GM19324 (cell line): ENCODE measurements at regions not wholly inside any gene's neighbourhood (a gene's known extent, or its start where the extent isn't known, plus 50 kb on each side); places are given as distances from the start of the nearest gene placed in this dataset.

ENCODE experiments used
- ATAC-seq: cut with Tn5 transposase; IDR thresholded peaks from one replicate; pipeline ENCODE4 v1.9.1; 2021; ENCODE audit warnings: mild to moderate bottlenecking, moderate library complexity; ENCODE audit not compliant: unreplicated experiment, low FRiP score

DNA sequence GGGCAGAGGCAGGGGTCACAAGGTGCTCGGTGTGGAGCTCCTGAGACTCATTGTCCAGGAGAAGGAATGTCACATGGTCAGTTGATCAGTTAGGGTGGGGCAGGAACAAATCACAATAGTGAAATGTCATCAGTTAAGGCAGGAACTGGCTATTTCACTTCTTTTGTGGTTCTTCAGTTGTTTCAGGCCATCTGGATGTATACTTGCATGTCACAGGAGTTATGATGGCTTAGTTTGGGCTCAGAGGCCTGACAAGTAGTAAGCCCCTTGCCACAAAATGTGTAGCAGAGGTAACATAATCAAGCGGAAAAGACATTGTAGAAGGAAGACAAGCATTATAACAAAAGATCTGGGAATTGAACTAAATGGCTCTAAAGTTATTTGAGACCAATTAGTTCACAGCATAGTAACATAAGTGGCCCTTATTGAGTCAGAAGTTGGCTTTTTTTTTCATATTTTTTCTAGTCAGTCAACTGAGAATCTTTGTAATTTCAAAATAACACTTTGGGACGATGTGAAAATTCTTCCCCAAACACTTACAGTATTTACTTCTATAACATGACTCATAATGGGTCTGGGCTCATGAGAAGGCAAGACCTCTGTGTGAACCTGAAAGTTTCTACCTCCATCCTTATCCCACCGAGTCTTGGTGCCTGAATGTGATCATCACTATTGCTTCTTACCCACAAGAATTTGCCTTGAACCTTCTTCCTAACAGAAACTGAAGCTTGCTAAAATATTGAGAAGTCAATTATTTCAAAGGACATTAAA is 137.0 kb upstream of the DPT start:
- no peak for ATAC-seq

DNA sequence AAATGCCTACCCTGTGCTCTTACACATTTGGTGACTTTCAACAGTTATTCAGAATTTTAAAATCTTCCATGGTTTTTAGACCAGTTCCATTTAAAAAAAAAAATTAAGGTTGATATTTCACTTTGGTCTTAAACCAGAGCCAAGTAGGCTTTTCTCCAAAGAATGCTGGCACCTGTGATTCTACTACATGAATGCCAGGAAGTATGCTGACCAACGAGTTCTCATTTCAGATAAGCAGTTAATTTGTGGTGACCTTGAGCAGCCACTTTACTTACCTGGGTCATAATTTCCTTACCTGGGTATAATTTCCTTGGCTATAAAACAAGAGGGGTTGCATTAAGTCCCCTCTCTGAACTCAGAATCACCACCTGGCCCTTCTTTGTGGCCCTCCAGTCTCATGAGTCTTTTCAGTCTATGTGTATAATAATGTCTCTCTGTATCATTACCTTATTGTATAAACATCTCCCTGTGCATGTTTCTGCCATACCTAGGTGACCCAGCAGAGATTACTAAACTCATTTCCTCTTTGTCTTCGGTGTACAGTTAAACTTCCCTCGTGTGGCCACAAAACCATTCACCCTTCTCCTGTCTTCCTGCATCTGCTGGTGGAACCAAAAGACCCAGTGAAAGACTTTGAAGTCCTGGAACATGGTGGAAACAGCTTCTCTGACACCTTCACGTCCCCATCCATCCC is 139.1 kb upstream of the DPT start:
- ATAC-seq: no peak

DNA sequence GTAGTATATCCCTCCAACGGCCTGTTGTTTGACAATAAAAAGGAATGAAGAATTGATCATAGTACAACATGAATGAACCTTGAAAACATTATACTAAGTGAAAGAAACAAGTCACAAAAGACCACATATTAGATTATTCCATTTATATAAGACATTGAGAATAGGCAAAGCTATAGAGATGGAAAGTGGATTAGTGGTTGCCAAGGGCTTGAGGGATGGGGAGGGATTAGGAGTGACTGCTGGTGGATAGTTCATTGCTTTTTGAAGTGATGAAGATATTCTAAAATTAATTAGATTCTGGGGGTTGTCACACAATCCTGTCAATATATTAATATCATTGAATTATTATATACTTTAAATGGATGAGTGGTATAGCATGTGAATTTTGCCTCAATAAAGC is 142.5 kb upstream of the DPT start:
- no peak for ATAC-seq

DNA sequence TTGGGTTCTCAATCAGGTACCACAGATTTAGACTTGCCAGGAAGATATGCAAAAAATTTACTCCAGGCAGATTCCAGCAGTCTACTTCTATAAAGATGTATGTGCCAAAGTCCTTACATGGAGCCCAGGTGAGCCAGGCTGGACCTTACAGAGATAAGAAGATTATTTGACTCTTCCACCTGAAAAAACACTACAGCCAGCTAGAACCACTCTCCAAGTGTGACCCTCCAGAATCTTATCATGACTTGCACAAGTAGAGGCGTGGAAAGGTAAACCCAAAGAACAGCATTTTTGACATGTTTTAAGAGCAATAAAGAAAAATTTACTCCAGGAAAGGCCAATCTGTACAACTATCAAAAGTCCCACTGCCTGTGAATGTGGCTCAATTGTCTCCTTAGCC is 146.8 kb upstream of the DPT start:
- ATAC-seq: no peak

DNA sequence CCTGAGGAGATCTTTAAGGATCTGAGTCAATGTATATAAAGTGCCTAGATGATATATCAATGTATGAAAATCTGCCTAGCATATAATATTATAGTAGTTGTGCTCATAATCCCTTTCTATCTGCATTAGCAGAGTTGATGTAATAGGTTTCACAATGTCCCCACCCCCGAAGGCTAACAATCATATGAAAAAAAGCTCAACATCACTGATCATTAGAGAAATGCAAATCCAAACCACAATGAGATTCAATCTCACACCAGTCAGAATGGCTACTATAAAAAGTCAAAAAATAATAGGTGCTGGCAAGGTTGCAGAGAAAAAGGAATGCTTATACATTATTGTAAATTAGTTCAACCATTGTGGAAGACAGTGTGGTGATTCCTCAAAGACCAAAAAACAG is 147.8 kb upstream of the DPT start:
- ATAC-seq: no peak

DNA sequence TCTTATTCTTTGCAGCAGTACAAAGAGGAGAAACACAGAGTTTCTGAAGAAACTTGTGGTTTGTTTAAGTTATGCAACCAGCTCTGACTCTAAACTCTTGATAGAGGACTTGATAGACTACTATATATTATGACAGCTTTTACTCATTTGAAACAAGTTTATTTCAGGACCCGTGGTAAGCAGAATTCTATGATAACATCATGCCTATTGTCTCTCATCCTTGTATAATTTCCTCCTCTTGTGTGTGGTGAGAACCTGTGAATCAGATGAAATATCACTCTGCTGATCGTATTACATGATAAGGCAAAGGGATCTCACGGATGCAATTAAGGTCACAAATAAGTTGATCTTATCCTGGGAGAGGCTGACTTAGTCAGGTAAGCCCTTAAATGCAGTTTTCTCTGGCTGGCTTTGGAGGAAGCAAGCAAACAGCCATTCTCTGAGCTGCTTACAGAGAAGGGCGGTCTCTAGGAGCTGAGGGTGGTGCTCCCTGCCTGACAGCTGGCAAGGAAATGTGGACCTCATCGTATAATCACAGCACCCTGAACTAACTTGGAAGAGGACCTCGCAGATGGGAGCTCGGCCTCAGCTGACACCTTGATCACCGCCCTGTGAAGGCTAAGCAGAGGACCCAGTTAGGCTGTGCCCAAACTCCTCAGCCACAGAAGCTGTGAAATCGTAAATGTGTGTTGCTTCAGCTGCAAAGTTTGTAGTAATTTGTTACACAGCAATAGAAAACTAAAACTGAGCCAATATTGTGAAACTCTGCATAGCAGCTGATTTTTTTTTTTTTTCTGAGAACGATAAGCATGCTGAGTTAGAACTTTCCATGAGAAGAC is 151.1 kb upstream of the DPT start:
- no peak for ATAC-seq

DNA sequence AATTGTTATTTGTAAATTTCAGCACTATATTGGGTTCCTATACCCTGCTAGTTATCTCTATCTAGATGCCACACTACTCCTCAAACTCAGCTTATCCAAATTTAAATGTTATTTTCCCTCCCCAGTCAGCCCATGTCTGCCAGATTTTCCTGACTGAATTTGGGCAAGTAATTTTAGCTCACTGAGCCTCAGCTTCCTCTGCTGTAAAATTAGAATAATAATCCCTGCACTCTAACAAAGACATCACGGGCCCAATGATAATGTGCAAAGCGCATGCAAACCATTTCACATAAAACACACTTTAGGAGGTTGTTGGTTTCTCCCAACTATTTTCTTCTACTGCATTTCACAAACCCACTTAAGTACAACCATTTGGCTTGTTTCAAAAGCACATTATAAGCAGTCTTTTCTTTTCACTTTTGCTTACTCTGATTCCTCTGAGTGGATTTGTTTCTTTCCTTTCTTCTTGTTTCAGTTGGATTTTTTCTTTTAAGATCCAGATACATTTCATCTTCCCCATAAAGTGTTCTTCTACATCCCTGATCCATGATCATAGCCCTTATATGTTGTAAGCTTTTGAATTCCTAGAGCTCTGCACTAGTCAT is 152.8 kb upstream of the DPT start:
- ATAC-seq: no peak

DNA sequence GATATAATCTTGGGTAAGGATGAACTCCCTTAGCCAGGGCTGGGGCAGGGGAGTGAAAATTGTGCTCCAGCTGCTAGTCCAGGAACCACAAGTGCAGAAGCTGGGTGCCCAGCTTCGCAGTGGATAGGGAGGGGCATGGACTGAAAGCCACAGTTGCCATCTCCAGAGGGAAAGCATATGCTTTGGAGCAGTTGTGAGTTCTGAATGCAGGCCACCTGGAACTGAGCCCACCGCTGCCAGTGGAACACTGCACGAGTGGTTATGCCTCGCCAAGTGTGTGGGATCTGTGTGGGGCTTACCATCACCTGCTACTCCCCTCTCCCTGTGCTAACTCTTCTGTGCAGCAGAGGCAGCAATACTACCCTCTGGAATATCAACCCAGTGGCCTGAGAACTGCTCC is 158.4 kb upstream of the DPT start:
- no peak for ATAC-seq

DNA sequence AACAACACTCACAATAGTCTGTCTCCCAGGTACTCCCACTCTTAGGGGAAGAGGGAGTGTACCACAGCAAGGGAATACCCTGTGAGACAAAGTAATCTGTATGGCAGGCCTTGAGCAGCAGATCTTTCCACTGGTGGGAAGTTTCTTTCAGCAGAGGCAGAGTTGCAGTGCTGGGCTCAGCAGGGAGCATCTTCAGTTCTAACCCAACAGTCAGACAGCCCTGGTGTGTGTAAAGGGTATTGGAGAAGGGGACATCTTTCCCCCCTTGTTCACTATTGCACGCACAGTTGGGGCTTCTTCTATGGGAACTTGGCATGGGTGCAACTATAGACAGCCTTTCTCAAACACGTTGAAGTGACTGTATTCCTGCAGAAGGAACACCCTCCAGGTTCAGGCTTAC is 159.4 kb upstream of the DPT start:
- ATAC-seq: no peak

DNA sequence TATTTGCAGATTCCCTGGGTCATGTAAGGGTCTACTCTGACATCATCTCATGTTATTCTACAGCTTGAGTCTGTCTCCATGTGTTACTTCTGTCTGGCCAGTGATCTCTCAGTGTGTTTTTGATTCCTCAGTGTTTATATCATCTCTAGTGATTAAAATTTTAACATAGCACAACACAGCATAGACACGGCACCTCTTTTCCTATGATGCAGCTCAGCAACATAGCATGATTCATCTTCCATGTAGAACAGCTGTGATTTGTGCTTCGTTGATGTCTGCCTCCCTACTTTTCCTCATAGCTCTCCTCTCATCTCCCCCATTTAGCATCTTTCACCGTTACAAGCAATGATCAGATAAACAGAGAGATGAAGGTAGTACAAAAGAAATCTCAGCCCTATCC is 163.9 kb upstream of the DPT start:
- no peak for ATAC-seq

DNA sequence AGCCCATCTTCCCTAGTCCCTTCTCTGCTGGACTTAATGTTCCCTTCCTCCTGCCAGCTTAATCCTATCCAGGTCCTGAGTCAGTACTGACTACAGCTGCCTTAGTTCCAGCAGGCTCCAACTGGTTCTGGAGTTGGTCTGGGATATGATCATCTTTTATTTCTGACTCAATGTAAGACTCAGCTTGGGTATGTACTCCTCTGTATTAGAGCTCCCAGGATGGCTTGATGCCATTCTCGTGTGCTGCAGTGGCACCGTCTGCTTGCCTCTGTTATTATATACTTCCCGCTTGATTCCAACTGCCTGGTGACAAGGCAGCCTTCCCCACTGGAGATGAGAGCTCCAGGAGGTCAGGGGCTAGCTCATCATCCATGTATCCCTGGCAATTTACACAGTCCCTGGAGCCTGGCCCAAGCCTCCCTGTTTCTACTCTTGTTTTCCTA is 164.4 kb upstream of the DPT start:
- ATAC-seq: no peak

DNA sequence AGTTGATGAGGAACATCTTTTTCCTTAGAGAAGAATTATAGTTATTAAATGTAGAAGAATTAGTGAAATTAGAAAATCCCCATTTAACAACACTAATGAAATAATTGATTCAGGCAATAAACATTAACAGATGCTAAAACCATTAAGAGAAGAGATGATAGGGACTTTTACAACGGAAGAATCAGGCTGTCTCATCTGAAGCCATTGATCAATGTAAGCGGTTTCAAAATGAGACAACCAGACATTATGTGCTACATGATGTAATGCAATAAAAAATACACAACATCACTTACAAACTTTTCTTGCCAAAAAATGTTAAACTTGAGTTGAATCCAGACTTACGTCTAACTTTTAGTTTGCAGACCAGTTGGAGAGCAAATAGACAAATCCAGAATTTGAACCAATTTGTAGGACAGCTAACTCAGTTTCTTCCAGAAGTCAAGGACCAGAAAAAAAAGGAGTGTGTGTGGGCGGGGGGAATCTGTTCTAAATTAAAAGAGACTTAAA is 165.4 kb upstream of the DPT start:
- ATAC-seq: no peak

DNA sequence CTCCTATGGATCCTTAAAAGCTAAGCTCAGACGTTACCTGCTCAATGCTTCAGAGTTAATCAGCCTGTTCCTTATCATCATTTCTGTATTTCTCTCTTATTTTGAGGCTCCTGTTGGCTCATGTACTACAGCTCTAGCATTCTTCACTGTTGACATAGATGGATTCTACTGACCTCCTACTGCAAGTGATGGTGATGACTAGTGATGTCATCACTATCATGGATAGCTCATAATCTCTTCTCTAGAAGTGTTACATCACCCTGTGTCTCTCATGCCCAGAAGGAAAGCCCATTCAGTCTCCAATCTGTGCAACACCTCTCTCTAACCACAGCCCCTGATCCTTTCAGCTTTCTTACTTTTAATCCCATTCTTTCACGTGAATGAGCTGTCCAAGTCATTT is 168.2 kb upstream of the DPT start:
- ATAC-seq: no peak

DNA sequence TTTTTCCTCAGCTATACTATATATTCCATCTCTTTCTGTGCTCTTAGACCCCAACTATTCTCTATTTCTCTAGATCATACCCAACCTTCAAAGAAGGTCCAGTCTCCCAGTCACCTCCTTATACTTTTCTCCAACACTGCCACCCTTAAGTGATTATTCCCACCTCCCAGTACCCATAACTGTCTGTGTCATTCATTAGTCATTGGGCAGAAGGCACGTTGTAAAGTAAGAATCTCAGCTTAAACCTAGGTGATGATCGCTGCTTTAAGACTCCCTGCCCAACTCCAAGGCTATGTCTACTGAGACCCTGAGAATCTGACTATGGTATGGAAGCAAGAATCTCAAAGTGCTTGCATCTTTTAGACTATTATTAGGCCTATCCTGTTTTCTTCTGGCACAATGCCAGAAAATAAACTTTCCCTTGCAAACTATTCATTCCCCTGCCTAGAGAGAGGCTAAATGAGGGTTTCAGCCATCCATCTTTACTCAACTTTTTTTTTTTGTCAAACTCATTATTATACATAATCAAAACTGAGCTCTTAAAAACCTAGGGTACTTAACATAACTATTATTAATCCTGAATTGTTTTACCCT is 174.3 kb upstream of the DPT start:
- no peak for ATAC-seq

DNA sequence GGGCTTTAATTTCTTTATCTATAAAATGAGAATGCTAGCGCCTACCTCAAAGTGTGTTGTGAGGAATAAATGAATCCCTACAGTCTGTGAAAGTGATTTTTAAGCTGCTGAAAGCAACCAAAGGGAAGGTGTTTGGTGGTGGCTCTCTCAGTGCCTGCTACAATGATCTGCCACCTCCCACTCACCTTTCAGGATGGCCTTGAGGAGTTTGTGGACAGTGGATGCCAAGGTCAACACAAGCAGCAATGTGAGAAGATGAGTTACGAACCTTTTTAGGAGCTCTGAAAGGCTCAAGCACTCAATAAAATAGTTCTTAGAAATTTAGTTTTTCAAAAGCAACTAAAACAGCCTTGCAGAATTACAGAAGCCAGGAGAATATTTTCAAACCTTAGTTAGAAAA is 176.6 kb upstream of the DPT start:
- no peak for ATAC-seq

DNA sequence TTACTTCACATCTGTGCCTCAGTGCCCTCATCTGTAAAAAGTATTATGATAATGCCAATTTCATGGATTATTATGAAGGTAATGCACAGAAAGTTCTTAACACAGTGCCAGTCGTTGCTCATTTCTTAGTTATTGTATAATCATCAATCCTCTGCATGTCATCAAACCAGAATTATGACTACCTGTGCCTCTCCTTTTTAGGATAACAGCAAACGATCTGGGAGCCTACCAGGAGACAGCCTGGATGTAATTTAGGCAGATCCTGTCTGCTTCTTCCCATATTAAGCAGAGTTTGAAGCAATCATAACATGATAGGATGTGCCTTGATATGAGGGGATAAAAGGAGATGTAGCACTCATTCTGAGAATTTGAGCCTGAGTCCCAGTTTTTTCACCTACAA is 177.4 kb upstream of the DPT start:
- ATAC-seq: no peak

DNA sequence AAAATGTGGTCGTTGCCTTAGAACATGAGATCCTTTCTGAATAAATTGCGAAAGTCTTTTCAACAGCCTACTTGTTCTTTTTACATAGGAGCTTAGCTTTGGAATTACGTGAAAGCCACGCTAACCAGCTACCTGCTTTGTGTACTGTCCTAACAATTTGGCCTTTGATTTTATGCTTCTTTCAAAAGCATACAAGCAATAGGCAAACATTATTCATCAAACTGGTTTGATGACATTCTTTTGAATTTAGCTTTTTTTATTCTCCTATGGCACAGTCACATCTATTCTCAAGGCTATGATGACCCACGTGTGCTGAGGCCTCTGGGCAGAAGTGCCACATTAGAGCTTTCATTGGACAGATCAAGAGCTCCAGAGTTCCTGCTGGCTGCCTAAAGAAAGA is 178.0 kb upstream of the DPT start:
- no peak for ATAC-seq

DNA sequence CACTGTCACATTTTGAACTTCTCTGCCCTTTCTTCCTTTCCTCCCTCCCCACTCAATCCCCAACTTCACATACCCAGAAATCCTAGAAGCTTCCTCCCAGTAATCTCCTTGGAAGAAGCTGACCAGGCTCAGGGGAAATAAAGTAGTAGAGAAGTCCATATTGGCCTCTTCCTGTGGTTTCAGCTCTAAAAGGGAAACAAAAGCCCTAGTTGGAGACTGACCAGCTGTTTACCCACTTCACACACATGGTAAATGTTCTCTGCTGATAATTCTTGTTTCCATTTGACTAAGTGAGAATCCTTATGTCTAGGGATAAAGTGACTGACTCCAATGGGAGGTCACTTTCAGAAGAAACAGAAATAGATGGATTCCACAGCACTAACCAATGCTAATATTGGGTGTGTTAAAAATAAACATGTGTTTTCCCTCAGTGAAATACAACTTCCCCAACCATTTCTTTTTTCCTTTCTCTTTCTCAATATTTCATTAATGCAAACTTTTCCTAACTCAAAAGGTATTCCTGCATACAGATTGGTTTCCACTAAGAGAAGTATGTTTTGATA is 178.9 kb upstream of the DPT start:
- no peak for ATAC-seq

DNA sequence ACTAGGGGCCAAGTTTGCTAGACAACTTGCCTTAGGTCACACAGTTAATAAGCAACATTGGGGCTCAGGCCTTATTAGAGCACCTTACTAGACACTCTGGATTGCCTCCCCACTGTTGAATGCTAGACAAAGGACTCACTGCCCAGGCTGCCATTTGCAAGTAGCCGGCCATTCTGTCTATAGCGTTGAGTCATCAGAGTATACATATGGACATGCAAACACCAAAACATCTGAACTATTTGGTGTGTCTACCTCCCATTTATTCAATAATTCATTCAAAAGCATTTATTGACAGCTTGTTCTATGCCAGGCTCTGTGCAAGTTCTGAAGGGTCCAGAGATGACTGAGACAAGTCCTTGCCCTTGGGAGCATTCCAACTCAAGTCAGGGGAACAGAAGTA is 181.4 kb upstream of the DPT start:
- no peak for ATAC-seq

DNA sequence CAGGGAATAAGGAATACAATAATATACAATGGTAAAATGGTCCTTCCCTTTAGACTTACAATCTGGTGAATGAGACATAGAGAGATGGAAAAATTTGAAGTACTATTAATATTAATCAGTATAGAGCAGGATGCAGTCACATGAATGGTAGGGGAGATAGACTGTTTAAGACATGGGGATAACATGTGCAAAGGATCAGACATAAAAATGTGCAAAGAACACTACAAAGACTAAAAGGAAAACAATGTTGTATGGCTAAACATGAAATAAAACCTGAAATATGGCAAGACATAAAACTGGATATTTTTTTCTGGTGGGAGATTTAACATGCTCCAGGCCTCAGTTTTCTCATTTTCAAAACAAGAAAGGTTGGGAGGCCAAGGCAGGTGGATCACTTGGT is 182.4 kb upstream of the DPT start:
- ATAC-seq: no peak
